Activated B cell treated with CpG ODN at 0.5 μM for 24 hours (primary cell): ENCODE measurements at regions not wholly inside any gene's neighbourhood (a gene's known extent, or its start where the extent isn't known, plus 50 kb on each side); places are given as distances from the start of the nearest gene placed in this dataset.

ENCODE experiments used
- ATAC-seq: fragments of 200-7000 bp; cut with Tn5 transposase; one replicate; pipeline ENCODE4 v1.10.0; 2021; ENCODE audit warnings: low read depth, mild to moderate bottlenecking, moderate library complexity
- CTCF ChIA-PET: fragments of 350-600 bp; sonication (Branson Sonifier 250); formaldehyde crosslinking; loops from one replicate; lab custom pipeline; 2021; ENCODE audit warnings: antibody characterized with exemption; lab: Charles Lee
- POLR2A ChIA-PET: fragments of 350-600 bp; sonication (Branson Sonifier 250); formaldehyde crosslinking; loops from one replicate; lab custom pipeline; 2021; ENCODE audit warnings: antibody characterized with exemption; lab: Charles Lee
- DNase-seq: peaks from one replicate; pipeline ENCODE4 v3.0.0; 2022
- H3K27ac Mint-ChIP-seq: one replicate; pipeline ENCODE4 v1.8.0; 2020; ENCODE audit warnings: mixed read lengths
- H3K27me3 Mint-ChIP-seq: one replicate; pipeline ENCODE4 v1.8.0; 2021; ENCODE audit warnings: mixed read lengths
- H3K36me3 Mint-ChIP-seq: one replicate; pipeline ENCODE4 v1.8.0; 2021; ENCODE audit warnings: low read depth, mixed read lengths
- H3K4me1 Mint-ChIP-seq: one replicate; pipeline ENCODE4 v1.8.0; 2021; ENCODE audit warnings: mixed read lengths
- H3K4me3 Mint-ChIP-seq: one replicate; pipeline ENCODE4 v1.8.0; 2020; ENCODE audit warnings: mild to moderate bottlenecking, mixed read lengths
- H3K9me3 Mint-ChIP-seq: one replicate; pipeline ENCODE4 v1.8.0; 2020; ENCODE audit warnings: mixed read lengths
- CTCF ChIP-seq: fragments of 200-600 bp; IDR thresholded peaks from one replicate; pipeline ENCODE4 v1.8.0; 2022; ENCODE audit warnings: antibody characterized with exemption, mild to moderate bottlenecking
- intact Hi-C: fragments of 100-400 bp; cut with micrococcal nuclease; formaldehyde crosslinking; loops from one replicate; pipeline ENCODE4 v1.15.1; 2024

- ATAC-seq, result no peak
- CTCF ChIA-PET, result no interaction called here
Measured at GRCh38 chr13:70390968-70391367, 282.7 kb upstream of the KLHL1 start.

GRCh38 chr13:70390064-70390463, 281.8 kb upstream of the KLHL1 start:
- intact Hi-C loops, result no loop called here

More at GRCh38 chr13:70390968-70391367, 282.7 kb upstream of the KLHL1 start:
- Mint-ChIP-seq H3K4me3 (no peak overlapping the region), H3K27me3 (no peaks in the 10 kb centered on the region), H3K27ac (no peak overlapping the region), H3K4me1 (no peaks in the 10 kb centered on the region), H3K36me3 (no peaks in the 10 kb centered on the region), H3K9me3 (peaks cover 3% of the 10 kb centered on the region)
- TF ChIP-seq CTCF, result no peak
- intact Hi-C loops, result no loop called here
- DNase-seq, result no peak
- POLR2A ChIA-PET, result no interaction called here

GRCh38 chr13:70388935-70389334, 280.7 kb upstream of the KLHL1 start:
- DNase-seq (no peak), ATAC-seq (no peak)
- Mint-ChIP-seq H3K4me1 (no peaks in the 10 kb centered on the region), H3K27me3 (no peaks in the 10 kb centered on the region), H3K27ac (no peak overlapping the region), H3K4me3 (no peak overlapping the region), H3K36me3 (no peaks in the 10 kb centered on the region), H3K9me3 (peaks cover 3% of the 10 kb centered on the region)
- intact Hi-C loops, result no loop called here
- ChIA-PET CTCF (no interaction called here), POLR2A (no interaction called here)
- TF ChIP-seq CTCF, result no peak

More at GRCh38 chr13:70390064-70390463, 281.8 kb upstream of the KLHL1 start:
- CTCF ChIA-PET, result no interaction called here
- no peak overlapping the region for H3K27ac Mint-ChIP-seq
- no peaks in the 10 kb centered on the region for H3K36me3 Mint-ChIP-seq
- ATAC-seq (no peak), DNase-seq (no peak)
- H3K27me3 Mint-ChIP-seq, result no peaks in the 10 kb centered on the region
- no peak for TF ChIP-seq CTCF
- peaks cover 3% of the 10 kb centered on the region for H3K9me3 Mint-ChIP-seq
- H3K4me1 Mint-ChIP-seq, result no peaks in the 10 kb centered on the region
- H3K4me3 Mint-ChIP-seq, result no peak overlapping the region
- POLR2A ChIA-PET, result no interaction called here

GRCh38 chr13:70386919-70387318, 278.7 kb upstream of the KLHL1 start:
- H3K27me3 Mint-ChIP-seq, result no peaks in the 10 kb centered on the region
- no peak overlapping the region for H3K4me3 Mint-ChIP-seq
- no peaks in the 10 kb centered on the region for H3K36me3 Mint-ChIP-seq
- ChIA-PET POLR2A (no interaction called here), CTCF (no interaction called here)
- no peaks in the 10 kb centered on the region for H3K4me1 Mint-ChIP-seq
- ATAC-seq (no peak), DNase-seq (no peak)
- intact Hi-C loops, result no loop called here
- H3K27ac Mint-ChIP-seq, result no peak overlapping the region
- TF ChIP-seq CTCF, result no peak
- peaks cover 3% of the 10 kb centered on the region for H3K9me3 Mint-ChIP-seq

GRCh38 chr13:70385852-70386251, 277.6 kb upstream of the KLHL1 start:
- POLR2A ChIA-PET, result no interaction called here
- H3K4me1 Mint-ChIP-seq, result no peaks in the 10 kb centered on the region
- H3K4me3 Mint-ChIP-seq, result no peak overlapping the region
- peaks cover under 1% of the 10 kb centered on the region for H3K9me3 Mint-ChIP-seq
- H3K27ac Mint-ChIP-seq, result no peak overlapping the region
- H3K36me3 Mint-ChIP-seq, result no peaks in the 10 kb centered on the region
- intact Hi-C loops, result no loop called here
- DNase-seq, result no peak
- no peak for TF ChIP-seq CTCF
- no peak for ATAC-seq
- no peaks in the 10 kb centered on the region for H3K27me3 Mint-ChIP-seq
- CTCF ChIA-PET, result no interaction called here
